ENCODE measurements at regions not wholly inside any gene's neighbourhood (a gene's known extent, or its start where the extent isn't known, plus 50 kb on each side); places are given as distances from the start of the nearest gene placed in this dataset.

- TF ChIP-seq TAF1 (IDR thresholded peaks at IDR 0.05; ENCODE audit: low read depth) = no peak
- TF ChIP-seq CTCF (IDR thresholded peaks at IDR 0.05; ENCODE audit: poor library complexity, severe bottlenecking) = no peak
- no peak for TF ChIP-seq RAD21 (conservative IDR thresholded peaks at IDR 0.05)
- no peak for TF ChIP-seq EZH2 (IDR thresholded peaks at IDR 0.05; ENCODE audit: borderline replicate concordance, insufficient read depth, low read length, poor library complexity, severe bottlenecking)
- TF ChIP-seq MXI1 (conservative IDR thresholded peaks at IDR 0.05; ENCODE audit: poor library complexity, severe bottlenecking) = no peak
- TF ChIP-seq SMC3 (conservative IDR thresholded peaks at IDR 0.05; ENCODE audit: poor library complexity) = no peak
- TF ChIP-seq EP300 (conservative IDR thresholded peaks at IDR 0.05; ENCODE audit: poor library complexity, severe bottlenecking) = no peak
- TF ChIP-seq POLR2AphosphoS5 (IDR thresholded peaks at IDR 0.05) = no peak
- no peak for TF ChIP-seq REST (IDR thresholded peaks at IDR 0.05; ENCODE audit: borderline replicate concordance)
- Histone ChIP-seq H2AFZ (ENCODE audit: low read depth, low read length) (no peak overlapping the region), H3K4me2 (ENCODE audit: low read length) (no peak overlapping the region), H3K9me3 (ENCODE audit: low read length) (no peaks in the 10 kb centered on the region), H3K36me3 (ENCODE audit: insufficient read depth, low read length) (no peaks in the 10 kb centered on the region), H3K9me2 (ENCODE audit: insufficient read depth, low read length) (no peaks in the 10 kb centered on the region), H3K4me3 (ENCODE audit: low read length) (no peak overlapping the region), H3K27me3 (ENCODE audit: insufficient read depth, low read depth, low read length) (no peaks in the 10 kb centered on the region), H3K9ac (ENCODE audit: low read length) (no peak overlapping the region), H3F3A (ENCODE audit: insufficient read depth, low read length, poor library complexity, severe bottlenecking) (no peaks in the 10 kb centered on the region), H3K79me2 (replicated peaks; ENCODE audit: insufficient read depth, low read length) (no peaks in the 10 kb centered on the region), H3K27ac (ENCODE audit: low read length) (no peak overlapping the region), H4K20me1 (ENCODE audit: insufficient read depth) (no peaks in the 10 kb centered on the region)
Observed at GRCh38 chr3:1661839-1662238, 436.8 kb upstream of the CNTN4 start.

- H3K79me2 ChIP-seq (replicated peaks; ENCODE audit: insufficient read depth, low read length) = no peaks in the 10 kb centered on the region
Observed at GRCh38 chr3:1664266-1664665, 434.4 kb upstream of the CNTN4 start.

More at GRCh38 chr3:1664266-1664665, 434.4 kb upstream of the CNTN4 start:
- Histone ChIP-seq H3K9me2 (ENCODE audit: insufficient read depth, low read length) (no peaks in the 10 kb centered on the region), H2AFZ (ENCODE audit: low read depth, low read length) (no peak overlapping the region), H3K4me3 (ENCODE audit: low read length) (no peak overlapping the region), H3K9ac (ENCODE audit: low read length) (no peak overlapping the region), H3F3A (ENCODE audit: insufficient read depth, low read length, poor library complexity, severe bottlenecking) (no peaks in the 10 kb centered on the region), H4K20me1 (ENCODE audit: insufficient read depth) (no peaks in the 10 kb centered on the region), H3K27ac (ENCODE audit: low read length) (no peak overlapping the region), H3K36me3 (ENCODE audit: insufficient read depth, low read length) (no peaks in the 10 kb centered on the region), H3K4me2 (ENCODE audit: low read length) (no peak overlapping the region), H3K27me3 (ENCODE audit: insufficient read depth, low read depth, low read length) (no peaks in the 10 kb centered on the region), H3K9me3 (ENCODE audit: low read length) (no peaks in the 10 kb centered on the region)
- no peak for TF ChIP-seq EZH2 (IDR thresholded peaks at IDR 0.05; ENCODE audit: borderline replicate concordance, insufficient read depth, low read length, poor library complexity, severe bottlenecking)
- TF ChIP-seq RAD21 (conservative IDR thresholded peaks at IDR 0.05) = no peak
- no peak for TF ChIP-seq SMC3 (conservative IDR thresholded peaks at IDR 0.05; ENCODE audit: poor library complexity)
- no peak for TF ChIP-seq REST (IDR thresholded peaks at IDR 0.05; ENCODE audit: borderline replicate concordance)
- TF ChIP-seq MXI1 (conservative IDR thresholded peaks at IDR 0.05; ENCODE audit: poor library complexity, severe bottlenecking) = no peak
- TF ChIP-seq EP300 (conservative IDR thresholded peaks at IDR 0.05; ENCODE audit: poor library complexity, severe bottlenecking) = no peak
- TF ChIP-seq CTCF (IDR thresholded peaks at IDR 0.05; ENCODE audit: poor library complexity, severe bottlenecking) = no peak
- no peak for TF ChIP-seq TAF1 (IDR thresholded peaks at IDR 0.05; ENCODE audit: low read depth)
- TF ChIP-seq POLR2AphosphoS5 (IDR thresholded peaks at IDR 0.05) = no peak
